A673 (cell line): ENCODE measurements at regions not wholly inside any gene's neighbourhood (a gene's known extent, or its start where the extent isn't known, plus 50 kb on each side); places are given as distances from the start of the nearest gene placed in this dataset.

Experiments
- BruUV-seq: library from RNA; stranded (reverse); fragments of 400-500 nt; replicated peaks from 2 replicates; lab custom pipeline; 2021; lab: Mats Ljungman, UMichigan
- CTCF ChIA-PET: fragments of 300-600 bp; sonication (Branson Sonifier 250); formaldehyde crosslinking; loops from one replicate; lab custom pipeline; 2022; ENCODE audit warnings: antibody characterized with exemption; lab: Charles Lee
- POLR2A ChIA-PET: fragments of 300-600 bp; sonication (Branson Sonifier 250); formaldehyde crosslinking; loops from one replicate; lab custom pipeline; 2022; ENCODE audit warnings: antibody characterized with exemption; ENCODE audit not compliant: low non-redundant PET; lab: Charles Lee
- DNase-seq: peaks from one replicate; pipeline ENCODE4 v3.0.0-alpha.2; 2015; ENCODE audit warnings: low spot score
- H3K27ac ChIP-seq: fragments of 200-600 bp; sonication (generic); 2 replicates; pipeline ENCODE4 v1.5.1; 2016; ENCODE audit warnings: mixed run types, low read depth, mild to moderate bottlenecking, mixed read lengths, antibody characterized with exemption, low read length; ENCODE audit not compliant: poor library complexity, severe bottlenecking
- H3K27me3 ChIP-seq: fragments of 200-600 bp; sonication (generic); replicated peaks from 2 replicates; pipeline ENCODE4 v1.6.1; 2017; ENCODE audit warnings: mixed run types, low read depth, mild to moderate bottlenecking, mixed read lengths, antibody characterized with exemption, low read length; ENCODE audit not compliant: insufficient read depth, poor library complexity
- H3K36me3 ChIP-seq: fragments of 200-600 bp; sonication (generic); 2 replicates; pipeline ENCODE4 v1.6.1; 2016; ENCODE audit warnings: mixed run types, mild to moderate bottlenecking, mixed read lengths, antibody characterized with exemption, low read length; ENCODE audit not compliant: insufficient read depth, poor library complexity, severe bottlenecking
- H3K4me1 ChIP-seq: fragments of 200-600 bp; sonication (generic); 2 replicates; pipeline ENCODE4 v1.6.1; 2017; ENCODE audit warnings: mixed run types, mild to moderate bottlenecking, mixed read lengths, antibody characterized with exemption, low read length; ENCODE audit not compliant: insufficient read depth, poor library complexity, severe bottlenecking
- H3K4me3 ChIP-seq: fragments of 200-600 bp; sonication (generic); 2 replicates; pipeline ENCODE4 v1.5.1; 2016; ENCODE audit warnings: low read depth, mixed run types, mild to moderate bottlenecking, mixed read lengths, low read length; ENCODE audit not compliant: poor library complexity, severe bottlenecking
- H3K9me3 ChIP-seq: fragments of 200-600 bp; sonication (generic); 2 replicates; pipeline ENCODE4 v1.6.1; 2016; ENCODE audit warnings: mixed run types, low read depth, mild to moderate bottlenecking, mixed read lengths, antibody characterized with exemption, low read length; ENCODE audit not compliant: poor library complexity, severe bottlenecking
- EZH2 ChIP-seq: fragments of 200-600 bp; sonication (generic); IDR thresholded peaks from 2 replicates; pipeline ENCODE4 v1.6.1; 2017; ENCODE audit warnings: borderline replicate concordance, low read depth, mild to moderate bottlenecking, mixed read lengths, antibody characterized with exemption, low read length; ENCODE audit not compliant: poor library complexity, severe bottlenecking
- intact Hi-C: fragments of 100-400 bp; cut with micrococcal nuclease; formaldehyde crosslinking; loops from one replicate; pipeline ENCODE4 v1.10.0; 2022; ENCODE audit not compliant: unreplicated experiment
- TF ChIP-seq, protein P1 (sequence below): fragments of 300-800, 200-600 bp; sonication (generic); conservative IDR thresholded peaks from 2 replicates; pipeline ENCODE4 v1.5.1; 2017; ENCODE audit warnings: low read depth, mild to moderate bottlenecking, antibody characterized with exemption, low read length, moderate library complexity, mixed read lengths

- Histone ChIP-seq H3K27me3 (no peaks in the 10 kb centered on the region), H3K4me3 (no peak overlapping the region), H3K9me3 (no peaks in the 10 kb centered on the region), H3K4me1 (no peaks in the 10 kb centered on the region), H3K27ac (no peak overlapping the region), H3K36me3 (no peaks in the 10 kb centered on the region)
- CTCF ChIA-PET: no interaction called here
- intact Hi-C loops: no loop called here
- BruUV-seq: no TSS peak
- TF ChIP-seq, protein P1, sequence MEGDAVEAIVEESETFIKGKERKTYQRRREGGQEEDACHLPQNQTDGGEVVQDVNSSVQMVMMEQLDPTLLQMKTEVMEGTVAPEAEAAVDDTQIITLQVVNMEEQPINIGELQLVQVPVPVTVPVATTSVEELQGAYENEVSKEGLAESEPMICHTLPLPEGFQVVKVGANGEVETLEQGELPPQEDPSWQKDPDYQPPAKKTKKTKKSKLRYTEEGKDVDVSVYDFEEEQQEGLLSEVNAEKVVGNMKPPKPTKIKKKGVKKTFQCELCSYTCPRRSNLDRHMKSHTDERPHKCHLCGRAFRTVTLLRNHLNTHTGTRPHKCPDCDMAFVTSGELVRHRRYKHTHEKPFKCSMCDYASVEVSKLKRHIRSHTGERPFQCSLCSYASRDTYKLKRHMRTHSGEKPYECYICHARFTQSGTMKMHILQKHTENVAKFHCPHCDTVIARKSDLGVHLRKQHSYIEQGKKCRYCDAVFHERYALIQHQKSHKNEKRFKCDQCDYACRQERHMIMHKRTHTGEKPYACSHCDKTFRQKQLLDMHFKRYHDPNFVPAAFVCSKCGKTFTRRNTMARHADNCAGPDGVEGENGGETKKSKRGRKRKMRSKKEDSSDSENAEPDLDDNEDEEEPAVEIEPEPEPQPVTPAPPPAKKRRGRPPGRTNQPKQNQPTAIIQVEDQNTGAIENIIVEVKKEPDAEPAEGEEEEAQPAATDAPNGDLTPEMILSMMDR: no peak
- no peak for TF ChIP-seq EZH2
- POLR2A ChIA-PET: no interaction called here
- DNase-seq: no peak
Measured at GRCh38 chr10:107415446-107415845, 250.9 kb upstream of the SORCS1 start.

DNA sequence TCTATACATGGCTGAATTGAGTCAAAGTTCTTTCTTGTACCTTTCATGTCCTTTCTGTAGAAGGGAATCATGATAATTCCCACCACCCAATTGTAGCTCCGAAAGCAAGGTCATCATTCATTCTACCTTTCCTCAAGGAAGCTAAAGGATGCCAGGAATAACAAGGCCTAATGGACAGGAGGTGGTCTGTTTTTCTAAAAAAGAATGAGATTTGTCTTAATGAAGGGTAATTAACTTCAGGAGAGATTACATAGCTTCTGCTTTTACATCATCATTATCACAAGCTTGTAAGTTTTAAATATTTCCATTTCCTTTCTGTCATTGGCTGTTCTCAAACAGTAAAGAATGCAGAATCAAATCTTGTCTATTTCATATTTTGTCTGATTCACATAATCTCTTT is 249.5 kb upstream of the SORCS1 start:
- no peak overlapping the region for H3K27ac ChIP-seq
- H3K9me3 ChIP-seq: no peaks in the 10 kb centered on the region
- intact Hi-C loops: no loop called here
- DNase-seq: no peak
- BruUV-seq: no TSS peak
- H3K4me1 ChIP-seq: no peaks in the 10 kb centered on the region
- POLR2A ChIA-PET: no interaction called here
- TF ChIP-seq, protein P1: no peak
- TF ChIP-seq EZH2: no peak
- CTCF ChIA-PET: no interaction called here
- H3K27me3 ChIP-seq: no peaks in the 10 kb centered on the region
- H3K36me3 ChIP-seq: no peaks in the 10 kb centered on the region
- H3K4me3 ChIP-seq: no peak overlapping the region

DNA sequence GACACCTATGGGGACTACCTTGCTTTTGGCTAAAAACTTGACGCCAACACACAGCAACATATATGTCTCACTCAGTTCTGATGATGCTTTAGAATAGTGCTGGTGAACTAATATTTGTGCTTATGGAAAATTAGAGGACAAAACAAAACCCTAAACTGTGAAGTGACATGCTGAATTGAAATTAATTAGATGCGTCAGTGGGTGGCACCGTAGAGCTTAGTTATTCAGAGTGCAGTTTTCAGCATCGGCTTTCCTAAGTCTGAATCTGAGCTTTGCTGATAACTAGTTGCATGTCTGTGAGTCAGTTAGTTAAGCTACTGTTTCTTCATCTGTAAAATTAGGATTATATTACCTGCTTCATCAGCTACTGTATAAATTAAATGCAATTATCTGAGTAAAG is 245.0 kb upstream of the SORCS1 start:
- TF ChIP-seq, protein P1: peak; percentile 47
- no peak for TF ChIP-seq EZH2
- peak; percentile 25 for DNase-seq
- intact Hi-C loops: loop anchor here (5.0 kb wide), 1 partner anchor 403 kb away; no protein-coding TSS in a partner anchor
- Histone ChIP-seq H3K27me3 (no peaks in the 10 kb centered on the region), H3K36me3 (no peaks in the 10 kb centered on the region), H3K4me1 (no peaks in the 10 kb centered on the region), H3K9me3 (no peaks in the 10 kb centered on the region), H3K4me3 (no peak overlapping the region), H3K27ac (no peak overlapping the region)
- BruUV-seq: no TSS peak
- ChIA-PET CTCF (no interaction called here), POLR2A (interaction anchor here (0.6 kb wide), 1 partner anchor 492 kb away, joined by 3 read pairs; no protein-coding TSS in a partner anchor)
